GM18858 (cell line): ENCODE measurements at regions not wholly inside any gene's neighbourhood (a gene's known extent, or its start where the extent isn't known, plus 50 kb on each side); places are given as distances from the start of the nearest gene placed in this dataset.
A peak's percentile ranks its signal among the peaks of the same experiment; 100 is the strongest.
"Not testable (repeated sequence)": the region's sequence is repeated elsewhere in the genome, so short reads cannot be mapped to it uniquely, and the experiment has no call there.

Experiments used
- ATAC-seq: cut with Tn5 transposase; IDR thresholded peaks from one replicate; pipeline ENCODE4 v1.9.1; 2021; ENCODE audit not compliant: unreplicated experiment

DNA sequence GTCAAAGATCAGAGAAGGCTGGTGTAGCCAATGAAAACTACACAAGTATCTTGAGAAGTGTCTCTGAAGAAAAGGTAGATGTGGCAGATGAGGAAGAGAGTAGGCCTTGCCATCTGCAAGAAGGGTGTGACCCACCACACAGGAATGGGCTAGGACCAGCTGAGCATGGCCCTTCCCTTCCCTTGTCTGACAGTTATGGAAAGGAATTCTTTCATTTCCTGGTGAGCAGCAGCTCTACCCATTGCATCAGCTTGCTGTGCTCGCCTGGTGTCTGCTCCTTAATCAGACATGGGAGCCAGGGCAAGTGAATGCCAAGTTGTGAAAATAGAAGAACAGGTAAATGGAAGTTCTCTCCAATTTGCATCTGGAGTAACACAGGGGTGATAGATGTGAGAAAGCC lies 145.2 kb upstream of the KRR1 start:
- ATAC-seq: no peak

DNA sequence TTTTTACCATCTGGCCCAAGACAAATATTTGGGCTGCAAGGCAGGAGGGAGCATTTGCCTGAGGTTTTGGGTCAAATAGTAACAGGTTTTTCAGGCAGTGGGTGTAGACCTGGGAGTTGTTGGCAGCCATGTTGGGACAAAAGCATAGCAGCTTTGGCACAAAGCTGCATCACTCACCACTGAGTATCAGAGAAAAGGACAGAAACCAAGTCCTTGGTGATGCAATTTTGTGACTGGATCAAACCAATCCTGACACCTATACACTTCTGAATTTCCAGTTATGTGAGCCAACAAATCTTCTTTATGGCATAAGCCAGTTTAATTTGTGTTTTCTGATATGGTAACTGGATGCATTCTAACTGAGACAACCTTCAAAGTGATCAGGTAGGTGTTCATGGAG lies 144.8 kb upstream of the KRR1 start:
- no peak for ATAC-seq

DNA sequence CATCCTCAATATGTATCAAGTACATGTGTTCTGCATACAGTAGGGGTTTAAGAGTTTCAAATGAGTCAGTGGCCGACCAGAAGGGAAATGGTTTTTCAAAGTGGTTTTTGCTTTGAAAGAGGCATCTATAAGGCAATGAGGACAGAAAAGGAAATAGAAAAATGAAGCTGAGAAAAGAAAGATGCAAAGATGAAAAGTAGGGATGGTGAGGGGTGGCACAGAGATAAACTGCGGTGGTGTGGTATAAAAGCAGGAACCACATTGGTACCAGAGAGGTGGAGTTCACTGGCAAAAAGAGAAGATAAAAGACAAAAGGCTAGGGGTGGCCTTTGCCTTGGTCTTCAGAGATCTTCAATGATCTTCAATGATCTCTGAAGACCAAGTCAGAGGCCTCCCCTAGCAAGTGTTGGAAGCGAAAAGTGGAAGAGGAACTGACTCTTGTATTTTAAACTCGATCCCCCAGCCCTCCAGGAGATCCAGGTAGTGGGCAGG lies 144.0 kb upstream of the KRR1 start:
- peak; percentile 52 for ATAC-seq

DNA sequence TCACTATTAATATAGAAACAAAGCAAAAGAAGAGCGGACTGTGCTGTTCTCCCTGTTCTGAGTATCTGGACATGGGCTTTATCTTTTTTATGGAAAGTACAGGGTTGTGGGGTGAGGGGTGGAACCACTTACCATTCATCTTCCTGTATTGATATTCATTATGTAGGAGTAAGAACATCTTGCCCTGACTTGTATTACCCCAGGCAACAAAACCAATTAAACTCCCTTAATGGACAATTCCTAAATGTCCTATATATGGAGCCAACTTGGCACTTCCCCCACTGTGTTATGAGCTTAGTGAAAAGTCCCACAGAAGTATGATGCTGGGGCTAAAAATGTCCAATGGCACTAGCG lies 139.9 kb upstream of the KRR1 start:
- no peak for ATAC-seq

DNA sequence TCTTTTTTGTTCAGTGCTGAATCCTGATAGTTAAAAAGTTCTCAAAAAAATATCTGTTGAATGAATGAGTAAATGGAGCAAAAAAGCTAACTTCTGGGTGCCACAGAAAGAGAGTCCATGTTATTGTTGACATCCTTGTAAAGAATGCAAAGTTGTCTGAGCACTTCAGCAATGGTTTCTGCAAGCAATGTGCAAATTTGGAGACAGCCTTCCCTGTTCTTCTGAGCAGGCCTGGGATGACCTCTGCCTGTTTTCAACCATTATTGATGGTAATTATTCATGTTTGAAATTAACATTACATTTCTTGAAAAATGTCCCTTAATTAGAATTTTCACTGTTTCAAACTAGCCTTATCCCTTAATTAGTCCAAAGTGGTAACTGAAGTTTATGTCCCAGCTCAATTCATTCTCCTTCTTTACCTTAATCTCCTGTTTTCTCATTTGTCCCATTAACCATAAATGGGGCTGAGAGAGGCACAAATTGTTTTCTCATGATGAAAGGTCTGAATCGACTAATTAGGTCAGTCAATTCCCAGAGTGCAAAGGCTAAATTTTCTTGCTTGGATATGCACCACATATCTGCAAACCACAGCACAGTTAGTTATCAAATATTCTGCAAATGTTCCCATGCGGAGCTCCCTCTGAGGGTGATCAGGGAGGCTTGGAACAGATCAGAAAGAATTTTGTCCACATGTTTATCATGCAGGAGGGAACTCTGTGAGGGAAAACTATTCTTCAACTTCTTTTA lies 139.4 kb upstream of the KRR1 start:
- no peak for ATAC-seq

DNA sequence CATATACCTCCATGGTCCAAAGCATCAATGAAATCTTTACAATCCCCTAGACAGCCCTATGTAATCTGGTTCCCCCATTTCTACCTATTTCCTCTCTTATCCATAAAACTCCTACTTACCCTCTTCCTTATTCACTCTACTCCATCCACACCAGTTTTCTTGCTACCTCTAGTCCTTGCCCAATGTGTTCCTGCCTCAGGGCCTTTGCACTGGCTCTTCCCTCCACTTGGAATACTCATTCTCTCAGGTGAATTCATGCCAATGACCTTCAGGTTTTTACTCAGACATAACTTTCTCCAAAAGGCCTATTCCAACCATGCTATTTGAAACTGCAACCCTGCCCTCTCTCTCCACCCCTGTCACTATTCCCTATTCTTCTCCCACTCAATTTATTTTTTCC lies 138.7 kb upstream of the KRR1 start:
- ATAC-seq: no peak

DNA sequence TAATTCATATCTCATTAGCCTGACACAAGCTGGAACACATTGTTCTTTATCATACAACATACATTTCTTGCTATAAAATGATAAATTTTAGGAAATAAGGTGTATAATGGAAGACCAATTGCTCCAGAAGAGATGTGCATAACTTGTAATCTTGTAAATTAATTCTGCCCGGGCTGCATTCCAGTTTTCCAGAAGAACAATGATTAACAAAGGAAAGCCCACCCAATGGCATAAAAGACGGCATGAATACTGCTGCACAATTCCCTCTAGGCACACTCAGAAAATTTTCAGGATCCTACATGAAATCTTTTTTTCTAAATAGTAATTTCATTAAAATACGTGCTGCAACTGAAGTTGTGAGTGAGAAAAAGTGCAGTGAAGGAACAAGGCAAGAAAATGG lies 137.4 kb upstream of the KRR1 start:
- no peak for ATAC-seq

DNA sequence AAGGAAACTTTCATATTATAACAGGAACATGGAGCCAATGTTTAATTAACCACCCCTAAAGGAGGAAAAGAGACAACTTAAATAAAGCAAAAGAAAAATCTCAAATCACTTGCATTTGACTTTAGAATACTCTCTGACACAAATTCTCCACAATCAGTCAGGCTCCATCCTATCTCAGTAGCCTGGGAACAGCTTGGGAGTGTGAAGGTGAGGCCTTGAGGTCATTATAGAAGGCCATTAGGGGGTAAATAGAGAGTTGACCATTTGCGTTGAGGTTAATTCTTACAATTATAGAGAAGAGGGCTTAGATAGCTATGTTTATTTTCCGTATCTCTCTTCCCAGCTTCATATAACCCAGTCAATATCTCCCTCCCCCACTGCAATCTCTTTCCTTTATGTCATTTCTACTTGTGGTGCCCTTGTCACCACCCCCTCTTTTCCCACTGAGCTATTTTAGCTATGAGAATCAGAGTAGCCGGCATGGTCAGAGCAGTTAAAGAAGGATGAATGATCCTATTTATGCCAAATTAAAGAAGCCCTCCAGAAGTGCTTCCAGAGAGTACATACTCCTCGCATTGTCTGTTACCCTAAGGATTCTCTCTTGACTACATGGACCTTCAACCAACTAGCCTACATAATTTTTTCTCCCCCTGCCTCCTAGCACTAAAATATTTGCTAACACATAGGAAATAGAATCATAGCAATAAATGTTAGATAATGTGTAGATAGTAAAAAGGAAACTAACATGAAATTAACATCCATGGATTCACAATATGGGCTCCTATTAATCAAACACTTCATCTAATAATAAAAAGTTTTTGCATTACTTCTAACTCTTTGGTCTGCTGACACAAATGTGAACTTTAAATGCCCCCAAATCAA lies 135.2 kb upstream of the KRR1 start:
- no peak for ATAC-seq

DNA sequence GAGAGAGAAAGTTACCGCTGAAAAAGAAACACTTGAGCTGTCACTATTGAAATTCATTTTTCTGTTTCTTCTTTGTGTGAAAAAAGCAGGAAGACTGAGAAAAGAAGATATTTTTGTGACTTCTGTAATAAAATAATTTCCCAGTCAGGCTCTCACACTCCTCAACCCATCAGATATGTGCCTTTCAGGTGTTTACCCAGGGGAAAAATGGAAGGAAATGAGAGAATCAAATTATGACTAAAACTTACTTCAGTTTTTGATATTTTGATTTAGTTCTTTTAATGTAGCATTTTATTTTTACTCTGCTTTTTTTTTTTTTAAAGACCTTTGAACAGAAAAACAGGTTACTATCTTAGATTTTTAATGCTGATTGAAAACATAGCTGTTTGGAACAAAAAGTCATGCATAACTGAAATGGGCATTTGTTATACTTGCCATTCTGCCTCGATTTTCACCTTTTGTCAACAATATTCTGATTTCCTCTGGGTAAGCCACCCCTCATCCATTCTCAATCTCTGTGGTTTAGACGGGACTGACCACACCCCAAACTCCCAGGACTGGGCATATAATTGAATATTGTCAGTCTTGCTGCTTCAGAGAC lies 133.2 kb upstream of the KRR1 start:
- no peak for ATAC-seq

DNA sequence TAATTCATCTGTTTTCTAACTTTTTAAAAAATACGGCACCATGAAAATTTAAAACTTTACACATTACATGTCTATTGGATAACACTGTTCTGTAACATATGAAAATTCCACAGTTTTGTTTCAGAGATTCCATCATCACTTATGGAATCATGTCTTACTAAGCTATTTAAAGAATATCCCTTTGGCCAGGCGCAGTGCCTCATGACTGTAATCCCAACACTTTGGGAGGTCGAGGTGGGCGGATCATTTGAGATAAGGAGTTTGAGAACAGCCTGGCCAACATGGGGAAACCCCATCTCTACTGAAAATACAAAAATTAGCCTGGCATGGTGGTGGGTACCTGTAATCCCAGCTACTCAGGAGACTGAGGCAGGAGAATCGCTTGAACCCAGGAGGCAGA lies 131.7 kb upstream of the KRR1 start:
- ATAC-seq: not testable (repeated sequence)

DNA sequence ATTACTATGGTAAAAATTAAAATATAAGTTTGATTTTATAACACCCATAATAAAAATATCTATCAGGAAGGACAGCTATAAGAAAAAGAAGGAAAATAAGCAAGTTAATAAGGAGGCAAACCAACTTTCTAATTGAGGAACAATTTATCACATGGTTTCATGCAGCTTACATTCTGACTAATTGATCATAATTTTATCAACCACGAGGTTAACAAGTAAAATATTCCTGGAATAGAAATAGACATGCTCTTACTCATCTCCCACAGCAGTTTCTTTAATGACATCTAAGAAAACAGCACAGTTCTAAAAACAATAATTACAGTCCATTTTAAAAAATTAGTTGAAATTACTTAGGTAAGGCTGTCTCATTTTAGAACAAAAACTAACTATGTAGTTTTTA lies 130.8 kb upstream of the KRR1 start:
- ATAC-seq: no peak

DNA sequence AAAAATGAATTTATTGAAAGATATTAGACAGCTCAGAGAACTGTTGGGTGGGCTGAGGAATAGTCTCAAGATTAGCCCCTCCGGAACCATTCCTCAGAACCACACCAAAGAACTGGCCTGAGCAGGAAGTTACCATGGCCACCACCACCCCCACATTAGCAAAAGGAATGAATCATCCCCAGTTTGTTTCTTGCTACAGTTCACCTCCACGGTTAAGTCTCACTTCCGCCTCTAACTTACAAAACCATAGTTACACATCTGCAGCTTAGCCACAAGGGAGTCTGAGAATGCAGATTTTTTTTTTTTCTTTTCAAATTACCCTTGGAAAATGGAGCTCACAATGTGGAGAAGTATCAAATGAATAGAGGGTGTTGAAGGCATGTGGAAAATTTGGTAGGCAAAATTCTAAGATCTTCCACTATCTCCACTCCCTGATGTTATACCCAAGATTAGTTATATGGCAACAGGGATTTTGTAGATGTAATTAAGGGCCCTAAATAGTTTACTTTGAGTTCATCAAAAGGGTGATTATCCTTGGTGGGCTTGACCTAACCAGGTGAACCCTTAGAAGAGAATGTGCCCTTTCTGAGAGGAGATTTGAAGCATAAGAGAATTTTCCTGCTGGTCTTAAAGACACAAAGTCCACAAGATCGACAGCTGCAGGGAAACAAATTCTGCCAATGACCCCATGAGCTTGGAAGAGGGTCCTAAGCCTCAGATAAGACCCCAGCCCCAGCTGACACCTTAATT lies 129.8 kb upstream of the KRR1 start:
- peak; percentile 97 for ATAC-seq

DNA sequence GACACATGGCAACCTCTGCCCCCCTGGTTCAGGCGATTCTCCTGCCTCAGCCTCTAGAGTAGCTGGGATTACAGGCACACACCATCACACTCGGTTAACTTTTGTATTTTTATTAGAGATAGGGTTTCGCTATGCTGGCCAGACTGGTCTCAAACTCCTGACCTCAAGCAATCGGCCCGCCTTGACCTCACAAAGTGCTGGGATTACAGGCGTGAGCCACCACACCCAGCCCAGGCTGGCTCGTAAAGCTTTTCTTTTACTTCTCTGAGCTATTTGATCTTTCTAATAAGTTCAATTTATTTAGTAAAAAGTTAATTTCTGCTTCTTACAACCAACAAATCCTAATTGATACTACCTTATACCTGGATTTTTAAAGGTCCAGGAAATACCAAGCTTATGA lies 127.4 kb upstream of the KRR1 start:
- ATAC-seq: no peak

DNA sequence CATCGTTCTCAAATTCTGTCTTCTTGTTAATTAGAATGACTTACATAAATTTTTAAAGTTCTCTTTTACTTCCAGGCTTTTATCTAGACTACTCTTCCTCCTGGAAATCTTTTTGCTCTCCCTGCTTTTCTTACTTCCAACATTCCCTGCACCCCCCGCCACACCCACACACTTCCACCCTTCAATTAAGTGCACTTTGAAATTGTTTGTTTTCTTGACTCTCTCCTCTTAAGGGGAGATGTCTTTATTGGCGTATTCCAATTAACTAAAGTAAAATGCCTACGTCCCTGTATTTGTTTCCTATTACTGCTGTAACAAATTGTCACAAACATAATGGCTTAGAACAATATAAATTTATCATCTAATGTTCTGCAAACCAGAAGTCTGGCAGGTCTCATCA lies 125.2 kb upstream of the KRR1 start:
- no peak for ATAC-seq

DNA sequence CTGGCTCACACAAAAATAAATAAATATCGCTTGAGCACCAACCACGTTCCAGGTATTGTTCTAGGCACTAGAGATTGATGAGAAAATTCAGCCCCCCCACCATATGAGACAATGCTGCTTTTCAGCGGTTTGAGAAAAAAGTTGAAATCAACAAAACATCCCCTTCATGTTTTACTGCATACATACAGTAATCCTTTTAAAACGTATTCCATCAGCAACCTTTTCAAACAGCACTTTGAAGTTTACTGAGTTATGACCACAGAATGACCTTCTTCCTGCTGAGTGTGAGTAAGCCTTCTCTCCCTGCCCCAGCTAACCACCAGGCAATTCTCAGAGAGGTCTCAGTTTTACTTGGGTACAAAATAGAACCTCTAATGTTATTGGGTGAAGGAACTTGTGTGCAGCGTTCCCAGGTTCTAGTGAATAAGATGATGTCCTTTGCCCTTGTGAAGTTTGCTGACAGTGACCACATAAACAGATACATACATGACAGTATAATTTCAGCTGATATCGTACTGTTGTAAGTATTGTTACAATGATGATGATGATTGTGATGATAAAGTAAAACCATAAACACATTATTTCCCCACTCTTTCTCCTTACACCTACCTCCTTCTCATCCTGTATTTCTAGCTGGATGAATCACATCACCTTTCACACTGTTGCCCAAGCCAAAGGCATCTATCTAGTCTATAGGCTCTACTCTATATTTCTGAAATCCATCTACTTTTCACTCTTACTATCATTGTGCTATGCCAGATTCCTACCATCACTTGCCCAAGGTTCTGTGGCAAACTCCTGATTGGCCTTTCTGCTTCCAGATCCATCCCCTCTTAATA lies 124.4 kb upstream of the KRR1 start:
- no peak for ATAC-seq

DNA sequence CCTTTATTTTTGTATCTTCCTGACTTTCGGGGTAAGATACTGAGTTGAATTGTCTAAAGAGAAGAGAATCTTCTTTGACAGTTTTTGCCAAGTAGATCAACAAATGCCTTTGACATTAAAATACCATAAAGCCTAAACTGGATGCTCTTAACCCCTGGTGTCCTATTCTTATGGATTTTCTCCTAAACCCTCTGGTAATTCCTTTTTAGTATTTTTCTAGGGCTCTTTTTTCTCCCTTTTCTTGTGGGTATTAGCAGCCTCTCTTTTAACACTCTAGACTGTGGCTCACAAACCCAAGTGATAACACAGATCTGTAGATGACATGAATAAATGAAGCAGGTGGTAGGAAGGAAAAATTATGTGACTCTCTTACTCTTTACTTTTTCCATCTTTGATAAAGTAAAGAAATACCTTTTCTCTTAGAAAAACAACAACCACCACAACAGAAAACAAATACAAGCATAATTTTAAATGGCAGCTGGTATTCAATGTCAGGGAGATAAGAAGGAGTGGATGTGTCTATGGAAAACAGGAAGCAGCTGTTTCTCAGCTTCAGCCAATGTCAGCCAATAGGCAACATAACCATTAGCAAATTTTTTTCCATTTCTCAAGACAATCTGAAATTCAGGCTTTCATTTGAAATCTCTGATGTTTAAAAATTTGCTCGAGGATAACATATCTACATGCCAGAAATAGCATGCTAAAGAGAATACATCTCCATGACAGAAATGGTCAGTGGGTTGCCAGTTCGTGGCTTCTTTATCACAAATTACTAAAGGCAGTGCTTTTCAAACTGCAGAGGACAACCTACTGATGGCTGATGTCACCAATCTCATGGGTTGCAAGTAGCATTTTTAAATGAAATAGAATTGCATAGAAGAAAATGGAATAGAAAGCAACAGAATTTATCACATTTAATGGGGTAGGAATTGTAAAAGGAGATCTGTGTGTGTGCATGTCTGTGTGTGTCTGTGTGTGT lies 123.1 kb upstream of the KRR1 start:
- ATAC-seq: no peak

DNA sequence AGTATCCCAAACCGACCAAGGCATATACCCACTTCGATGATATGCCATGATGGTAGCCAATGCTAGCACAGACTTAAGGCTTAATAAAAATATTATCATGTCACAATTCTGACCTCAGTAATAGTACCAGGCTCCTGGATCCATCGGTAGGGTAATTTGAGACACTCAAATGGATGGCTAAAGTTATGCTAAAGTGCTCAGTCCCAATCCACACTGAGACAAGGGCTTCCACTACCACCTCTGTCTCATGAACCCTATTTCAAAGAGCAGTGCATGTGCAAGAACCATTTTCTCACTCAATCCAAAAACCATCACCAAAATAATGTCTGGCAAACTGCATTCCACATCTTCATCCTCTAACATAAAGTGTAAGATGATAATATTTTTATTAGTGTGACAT lies 122.4 kb upstream of the KRR1 start:
- ATAC-seq: no peak

DNA sequence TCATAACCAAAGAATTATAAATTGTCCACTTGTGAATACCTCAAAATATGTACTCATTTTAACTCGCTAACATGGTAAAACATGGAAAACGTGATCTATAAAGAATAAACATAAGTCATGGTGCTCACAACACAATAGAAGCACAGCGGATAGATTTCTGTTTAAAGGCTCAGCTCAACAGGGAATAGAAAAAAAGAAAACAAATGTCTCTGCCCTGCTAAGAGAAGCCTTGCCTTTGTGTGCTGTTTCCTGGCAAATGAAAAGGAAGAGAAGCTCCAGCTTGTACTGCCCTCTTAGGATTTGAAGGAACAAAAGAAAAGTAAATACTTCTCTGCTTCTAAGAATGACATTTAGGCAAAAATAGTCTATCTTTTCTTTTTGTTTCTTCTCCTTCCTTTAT lies 121.0 kb upstream of the KRR1 start:
- no peak for ATAC-seq

DNA sequence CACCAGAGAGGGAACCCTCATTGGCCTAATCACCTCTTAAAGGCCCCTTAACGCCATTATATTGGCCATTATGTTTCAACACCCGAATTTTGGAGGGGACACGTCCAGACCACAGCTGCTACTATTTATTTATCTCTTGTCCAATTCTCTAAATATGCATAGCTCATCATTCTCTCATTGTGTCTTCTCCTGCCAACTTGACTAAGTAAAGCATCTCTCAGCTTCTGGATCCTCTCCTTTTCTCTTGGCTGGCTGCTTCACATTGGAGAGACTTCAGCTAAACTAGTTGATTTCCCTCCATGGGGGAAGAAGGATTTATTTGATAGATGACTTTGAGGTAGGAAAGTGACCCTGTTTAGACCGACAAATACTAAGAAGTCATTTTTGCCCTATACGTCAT lies 120.4 kb upstream of the KRR1 start:
- no peak for ATAC-seq
